ENCODE measurements at regions not wholly inside any gene's neighbourhood (a gene's known extent, or its start where the extent isn't known, plus 50 kb on each side); places are given as distances from the start of the nearest gene placed in this dataset.

DNA sequence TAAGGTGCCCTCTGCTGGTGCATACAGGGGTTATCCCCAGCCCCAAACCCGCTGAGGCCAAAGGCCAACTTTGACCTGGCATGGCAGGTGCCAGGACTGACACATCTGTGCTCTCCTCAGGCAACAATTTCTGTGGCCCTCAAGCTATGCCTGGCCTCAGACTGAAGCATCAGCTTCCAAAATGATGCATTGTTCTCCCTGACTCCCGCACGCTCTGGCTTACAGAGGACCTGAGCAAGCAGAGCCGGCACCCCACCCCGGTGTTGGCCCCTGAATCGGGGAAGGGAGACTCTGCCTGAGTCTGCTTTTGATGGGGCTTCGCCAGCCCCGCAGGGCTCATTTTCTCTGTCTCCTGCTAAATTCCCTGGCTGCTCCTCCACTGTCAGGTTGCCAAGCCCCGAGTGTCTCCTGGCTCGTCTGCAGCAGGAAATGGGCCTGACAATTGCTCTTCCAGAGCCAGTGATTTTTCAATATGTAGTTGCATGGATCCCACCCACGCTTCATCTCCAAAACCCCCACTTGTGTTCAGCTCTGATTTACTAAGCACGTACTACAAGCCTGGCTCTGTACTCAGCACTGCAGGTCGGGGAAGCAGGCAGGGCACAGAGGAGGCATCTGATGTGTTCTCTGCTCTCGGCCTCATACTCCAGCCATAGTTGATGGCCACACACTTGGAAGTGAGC is 126.1 kb downstream of the SLC38A6 start:
- TF ChIP-seq SUZ12 (IDR thresholded peaks at IDR 0.05; ENCODE audit: extremely low read depth, insufficient read depth, insufficient read length) (no peak), ZNF274 (IDR thresholded peaks at IDR 0.05; ENCODE audit: low read depth, low read length) (no peak)

Measured in NT2/D1 (cell line).